HG03378 (cell line): ENCODE measurements at regions not wholly inside any gene's neighbourhood (a gene's known extent, or its start where the extent isn't known, plus 50 kb on each side); places are given as distances from the start of the nearest gene placed in this dataset.

Source experiments
- ATAC-seq: cut with Tn5 transposase; IDR thresholded peaks from one replicate; pipeline ENCODE4 v1.9.1; 2021; ENCODE audit warnings: mild to moderate bottlenecking, moderate library complexity; ENCODE audit not compliant: unreplicated experiment

GRCh38 chr12:114935658-114936057 lies 251.7 kb upstream of the TBX3 start:
- no peak for ATAC-seq

GRCh38 chr12:114933428-114934160 lies 249.6 kb upstream of the TBX3 start:
- ATAC-seq, result no peak

- no peak for ATAC-seq
These were observed 248.8 kb upstream of the TBX3 start for GRCh38 chr12:114932806-114933205.

GRCh38 chr12:114931025-114931424 lies 247.1 kb upstream of the TBX3 start:
- ATAC-seq, result no peak

- no peak for ATAC-seq
These were observed 242.4 kb upstream of the TBX3 start for GRCh38 chr12:114926341-114926740.

- ATAC-seq, result no peak
These were observed 241.0 kb upstream of the TBX3 start for GRCh38 chr12:114924946-114925475.

GRCh38 chr12:114921781-114922180 lies 237.8 kb upstream of the TBX3 start:
- no peak for ATAC-seq

GRCh38 chr12:114920771-114921554 lies 237.0 kb upstream of the TBX3 start:
- ATAC-seq, result no peak

GRCh38 chr12:114919479-114919878 lies 235.5 kb upstream of the TBX3 start:
- no peak for ATAC-seq

GRCh38 chr12:114918535-114919233 lies 234.7 kb upstream of the TBX3 start:
- ATAC-seq, result no peak

GRCh38 chr12:114917953-114918352 lies 234.0 kb upstream of the TBX3 start:
- ATAC-seq, result no peak

GRCh38 chr12:114917307-114917706 lies 233.3 kb upstream of the TBX3 start:
- ATAC-seq, result no peak

- ATAC-seq, result no peak
These were observed 232.6 kb upstream of the TBX3 start for GRCh38 chr12:114916541-114916940.

GRCh38 chr12:114916124-114916523 lies 232.1 kb upstream of the TBX3 start:
- no peak for ATAC-seq

- no peak for ATAC-seq
These were observed 230.2 kb upstream of the TBX3 start for GRCh38 chr12:114913871-114914801.

- ATAC-seq, result no peak
These were observed 228.8 kb upstream of the TBX3 start for GRCh38 chr12:114912811-114913210.

- ATAC-seq, result no peak
These were observed 227.2 kb upstream of the TBX3 start for GRCh38 chr12:114911196-114911595.

- ATAC-seq, result no peak
These were observed 220.5 kb upstream of the TBX3 start for GRCh38 chr12:114904254-114905003.

- no peak for ATAC-seq
These were observed 219.2 kb upstream of the TBX3 start for GRCh38 chr12:114903083-114903691.
